CD4-positive, alpha-beta T cell treated with Interleukin-15 for 4 hours (primary cell): ENCODE measurements at regions not wholly inside any gene's neighbourhood (a gene's known extent, or its start where the extent isn't known, plus 50 kb on each side); places are given as distances from the start of the nearest gene placed in this dataset.
A peak's percentile ranks its signal among the peaks of the same experiment; 100 is the strongest.

Experiments used
- DNase-seq: peaks from one replicate; pipeline ENCODE4 v3.0.0-alpha.2; 2020; ENCODE audit warnings: low spot score

DNA sequence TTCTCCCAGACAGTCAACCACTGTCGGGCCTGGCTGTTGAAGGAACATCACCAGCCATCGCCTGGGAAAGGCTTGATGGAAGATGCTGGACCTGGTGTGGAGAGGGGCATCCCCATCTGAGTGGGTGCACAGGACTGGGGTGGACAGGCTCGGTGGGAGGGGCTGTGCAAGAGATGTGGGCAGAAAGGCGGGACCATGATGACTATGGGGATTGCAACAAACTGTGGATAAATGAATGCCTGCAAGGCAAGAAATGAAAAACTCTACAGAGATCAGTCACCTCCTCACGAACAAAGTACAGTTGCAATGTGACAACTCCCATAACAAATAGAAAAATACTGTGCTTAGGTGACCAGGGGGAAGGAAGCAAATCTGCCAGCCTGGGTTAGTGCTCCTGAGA is 171.9 kb upstream of the GPR12 start:
- no peak for DNase-seq

GRCh38 chr13:26929971-26930730 is 169.6 kb upstream of the GPR12 start:
- DNase-seq, result peak; percentile 65

- no peak for DNase-seq
These were observed 166.9 kb upstream of the GPR12 start for GRCh38 chr13:26927511-26927910.

DNA sequence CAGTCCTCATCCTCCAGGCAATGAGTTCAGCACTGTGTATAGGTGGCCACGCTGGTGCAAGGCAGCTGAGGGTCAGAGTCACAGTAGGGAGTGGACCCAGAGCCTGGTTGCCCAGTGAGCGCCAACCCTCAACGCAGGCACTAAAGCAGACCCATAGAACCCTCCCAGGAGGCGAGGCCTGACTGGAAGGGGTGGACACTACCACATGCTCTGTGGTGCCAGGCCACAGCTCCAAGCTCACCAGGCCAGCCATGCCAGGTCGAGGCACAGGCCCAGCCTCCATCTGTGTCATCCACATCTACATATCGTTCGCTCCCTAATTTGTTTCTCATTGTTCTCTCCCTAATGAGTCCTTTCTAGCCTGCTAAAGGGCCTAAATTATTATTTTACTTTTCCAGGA is 165.8 kb upstream of the GPR12 start:
- no peak for DNase-seq

DNA sequence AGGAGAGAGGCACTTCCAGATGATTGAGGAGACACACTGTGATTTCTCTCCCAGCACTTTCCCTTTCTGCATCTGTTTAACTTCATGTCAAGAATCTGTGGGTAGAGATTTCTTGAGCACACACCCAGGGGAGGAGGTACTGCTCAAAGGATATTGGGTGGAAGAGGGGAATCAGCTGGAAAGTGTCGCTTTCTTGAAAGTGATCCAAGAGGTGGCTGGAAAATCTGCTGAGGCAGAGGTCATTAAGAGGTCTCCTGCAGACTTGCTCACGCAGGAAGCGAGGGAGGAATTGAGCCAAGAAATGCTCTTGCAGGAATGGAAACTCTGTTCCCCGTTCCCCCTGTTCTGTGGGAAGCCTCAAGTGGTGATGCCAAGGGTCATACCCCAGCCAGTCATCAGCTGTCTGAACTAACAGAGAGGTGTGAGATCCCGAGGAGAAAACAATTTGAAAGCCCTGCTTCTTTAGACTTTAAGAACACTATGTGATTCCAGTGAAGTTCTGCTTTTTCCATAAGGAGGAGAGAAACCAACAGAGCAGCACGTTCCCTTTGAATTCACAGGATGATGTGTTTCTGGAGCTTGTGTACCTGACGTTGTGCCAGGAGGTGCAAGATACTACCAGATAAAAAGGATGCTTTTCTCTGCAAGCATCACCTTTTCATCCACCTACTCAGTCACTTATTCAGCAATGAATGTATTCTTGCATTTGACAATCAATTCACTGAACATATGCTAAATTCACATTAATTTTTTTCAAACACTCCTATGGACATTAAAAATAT is 163.4 kb upstream of the GPR12 start:
- no peak for DNase-seq

GRCh38 chr13:26921918-26922317 is 161.3 kb upstream of the GPR12 start:
- DNase-seq, result no peak

DNA sequence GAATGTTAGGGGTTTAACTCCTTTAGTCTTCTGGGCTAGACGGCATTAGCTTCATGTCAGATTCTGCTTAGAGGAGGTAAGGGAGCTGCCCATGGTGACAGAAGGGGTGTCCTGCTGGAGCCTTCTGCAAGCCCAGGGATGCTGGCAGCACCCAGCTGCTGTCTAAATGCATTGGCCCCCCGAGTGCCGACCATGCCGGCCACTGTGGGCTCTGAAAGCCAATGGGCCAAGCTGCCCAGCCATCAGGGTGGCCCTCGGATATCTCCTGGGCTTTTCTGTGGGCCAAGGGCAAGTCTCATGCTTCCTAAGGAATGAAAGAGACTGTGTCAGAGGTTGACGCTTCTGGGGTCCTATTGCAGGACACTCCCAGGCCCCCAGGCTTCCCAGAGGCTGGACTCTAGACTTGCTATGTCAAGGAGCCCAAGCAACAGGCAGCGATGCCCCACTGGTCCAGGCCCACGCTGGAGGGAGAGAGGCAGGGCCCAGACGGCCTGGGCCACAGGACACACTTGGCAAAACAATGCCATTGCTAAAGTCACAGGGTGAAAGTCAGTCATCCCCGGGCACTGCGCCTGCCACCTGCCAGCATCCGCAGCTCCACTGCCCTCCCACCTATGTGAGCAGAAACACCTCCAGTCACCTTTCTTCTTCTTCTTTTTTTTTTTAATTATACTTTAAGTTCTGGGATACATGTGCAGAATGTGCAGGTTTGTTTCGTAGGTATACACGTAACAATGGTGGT is 160.2 kb upstream of the GPR12 start:
- no peak for DNase-seq

DNA sequence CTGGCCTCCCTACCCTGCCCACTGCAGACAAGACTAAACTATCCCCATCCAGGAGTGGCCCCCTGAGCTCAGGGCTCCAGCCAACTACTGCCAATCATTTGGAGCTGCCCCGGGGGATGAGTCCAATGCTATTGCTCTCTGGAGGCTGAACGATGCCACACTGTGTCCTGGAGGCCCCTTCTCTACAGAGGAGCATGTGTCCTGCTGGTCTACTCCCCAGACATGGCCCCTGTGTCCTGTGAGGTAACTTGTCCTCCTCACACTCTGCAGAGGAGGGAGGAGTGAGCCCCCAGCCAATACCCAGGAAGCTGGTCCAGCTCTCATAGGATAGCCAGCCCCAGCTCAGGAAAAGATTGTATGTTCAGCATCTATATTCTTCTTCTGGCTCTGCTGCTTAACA is 159.1 kb upstream of the GPR12 start:
- DNase-seq, result no peak

DNA sequence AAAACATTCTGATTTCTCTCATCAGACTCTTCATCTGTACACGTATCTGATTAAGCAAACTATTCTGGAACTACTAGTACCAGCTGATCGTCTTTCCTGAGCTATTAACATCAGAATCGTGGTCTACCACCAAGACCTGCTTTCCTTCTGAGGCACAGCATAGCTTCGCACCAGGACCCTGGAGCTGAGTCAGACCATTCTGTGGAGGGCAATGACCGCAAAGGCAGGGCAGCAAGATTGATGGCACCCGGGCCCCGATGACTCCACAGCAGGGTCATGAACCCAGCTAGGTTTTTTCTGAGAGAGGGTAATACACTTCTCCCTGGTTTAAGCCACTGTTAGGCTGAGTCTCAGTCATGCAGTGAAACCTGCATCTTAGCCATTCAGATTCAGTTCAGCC is 158.7 kb upstream of the GPR12 start:
- no peak for DNase-seq

GRCh38 chr13:26914624-26915023 is 154.0 kb upstream of the GPR12 start:
- DNase-seq, result no peak

- no peak for DNase-seq
These were observed 153.6 kb upstream of the GPR12 start for GRCh38 chr13:26914148-26914547.

DNA sequence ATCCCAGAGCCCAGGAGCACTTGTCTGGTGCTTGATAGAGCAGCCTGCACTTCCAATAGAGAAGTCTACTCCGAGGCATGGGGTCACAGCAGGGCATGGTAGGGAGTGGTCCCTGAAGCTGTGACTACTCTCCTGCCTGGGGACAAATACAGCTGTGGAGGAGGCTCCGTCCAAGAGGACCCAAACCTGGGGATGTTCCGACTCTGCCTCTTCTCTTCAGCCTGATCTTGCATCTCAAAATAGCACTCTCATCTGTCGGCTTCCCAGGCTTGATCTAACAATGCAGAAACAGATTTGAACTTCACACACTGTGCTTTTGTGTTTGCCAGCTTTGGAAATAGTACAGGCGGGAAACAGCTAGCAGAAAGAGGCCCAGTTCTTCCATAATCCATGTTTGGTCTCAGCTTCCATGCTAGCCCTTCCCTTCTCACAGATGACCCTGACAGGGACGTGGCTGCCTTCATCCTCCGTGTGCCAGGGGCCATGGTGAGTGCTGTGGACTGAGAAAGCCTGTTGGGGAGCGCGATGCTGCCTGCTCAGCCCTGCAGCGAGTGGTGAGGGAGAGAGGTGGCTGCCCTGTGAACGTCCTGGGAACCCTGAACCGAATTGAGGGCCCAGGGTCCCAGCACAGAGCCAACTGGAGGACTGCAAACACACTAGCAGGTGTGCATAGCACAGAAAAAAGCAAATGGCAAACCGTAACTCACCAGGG is 150.3 kb upstream of the GPR12 start:
- DNase-seq, result no peak

DNA sequence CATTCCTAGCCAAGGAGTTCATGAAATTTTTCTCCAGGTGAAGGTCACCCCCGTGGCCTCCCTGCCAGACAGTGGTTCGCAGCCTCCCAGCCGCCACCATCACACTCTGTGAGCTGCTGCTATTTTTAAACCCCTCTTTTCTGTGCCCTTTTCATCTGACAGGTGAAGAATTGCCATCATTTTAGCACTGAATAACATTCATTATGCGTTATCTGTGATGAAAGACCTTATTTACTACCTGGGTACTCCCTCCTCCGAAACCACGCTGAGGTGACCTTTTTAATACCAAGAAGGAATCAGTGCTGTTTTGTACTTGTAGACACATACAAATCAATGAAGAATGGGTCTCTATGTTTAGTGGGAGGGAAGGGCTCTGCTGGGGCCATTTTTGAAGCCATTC is 148.9 kb upstream of the GPR12 start:
- DNase-seq, result no peak

GRCh38 chr13:26908126-26908525 is 147.5 kb upstream of the GPR12 start:
- no peak for DNase-seq

GRCh38 chr13:26899202-26899601 is 138.6 kb upstream of the GPR12 start:
- DNase-seq, result no peak

DNA sequence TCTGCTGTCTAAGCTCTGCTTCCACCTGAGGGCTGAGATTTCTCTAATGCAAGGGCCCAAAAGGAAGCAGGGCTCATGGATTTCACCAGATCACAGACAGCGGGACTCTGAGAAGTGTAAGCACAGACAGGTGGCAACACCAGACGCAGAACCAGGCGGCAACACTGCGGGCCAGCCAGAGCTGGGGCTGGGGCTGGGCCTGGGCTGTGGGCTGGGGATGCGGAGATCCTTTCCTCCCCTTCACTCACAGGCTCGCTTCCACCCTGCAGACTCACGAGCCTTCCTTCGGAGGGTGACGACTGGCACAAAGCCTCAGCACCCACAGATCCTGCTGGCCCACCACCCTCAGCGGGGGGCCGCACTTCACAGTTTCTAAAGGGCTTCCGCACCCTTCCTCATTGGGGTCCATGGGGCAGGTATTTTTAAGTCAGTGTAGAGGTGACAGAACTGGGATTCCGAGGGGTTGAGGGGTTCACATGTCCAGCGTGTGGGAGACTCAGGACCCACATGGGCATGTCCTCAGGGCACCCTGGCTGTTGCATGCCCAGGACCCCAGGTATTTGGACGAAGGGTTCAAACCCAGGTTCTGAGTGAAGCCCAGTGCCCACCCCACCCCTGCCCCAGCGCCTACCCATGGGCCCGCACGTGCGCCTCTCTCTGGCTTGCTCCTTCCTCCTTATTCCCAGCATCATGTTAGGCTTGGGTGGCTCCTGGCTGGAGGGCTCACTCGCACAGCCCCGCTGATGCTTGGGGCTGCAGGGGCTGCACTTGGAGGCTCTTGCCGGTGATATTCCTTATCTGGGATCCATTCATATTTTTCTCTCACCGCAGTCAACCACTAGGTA is 137.3 kb upstream of the GPR12 start:
- DNase-seq, result no peak

DNA sequence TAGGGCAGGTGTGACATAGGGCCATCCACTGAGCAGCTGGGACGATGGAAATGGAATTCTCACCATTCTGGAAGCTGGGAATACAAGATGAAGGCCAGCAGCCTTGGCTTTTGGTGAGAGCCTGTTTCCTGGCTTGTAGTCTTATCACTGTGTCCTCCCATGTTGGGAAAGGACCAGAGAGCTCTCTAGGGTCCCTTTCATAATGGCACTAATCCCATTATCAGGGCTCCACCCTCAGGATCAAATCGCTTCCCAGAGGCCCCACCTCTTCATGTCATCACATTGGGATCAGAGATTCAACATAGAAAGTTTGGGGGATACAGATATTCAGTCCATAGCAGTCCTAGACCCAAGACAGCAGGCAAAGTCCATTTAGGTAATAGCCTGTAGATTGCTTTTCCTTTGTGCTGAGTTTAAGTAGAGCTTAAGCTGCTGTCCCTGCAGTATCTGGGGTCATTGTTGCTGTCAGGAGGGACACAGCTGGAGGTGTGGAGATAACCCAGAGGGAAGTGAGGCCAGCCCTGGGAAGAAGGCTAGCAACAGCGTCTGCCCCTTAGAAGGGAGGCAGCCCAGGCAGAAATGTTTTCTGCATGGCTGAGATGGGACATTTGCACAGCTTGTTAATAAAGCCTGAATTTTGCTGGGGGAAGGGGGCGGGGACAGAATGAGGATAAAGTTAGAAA is 136.5 kb upstream of the GPR12 start:
- no peak for DNase-seq

DNA sequence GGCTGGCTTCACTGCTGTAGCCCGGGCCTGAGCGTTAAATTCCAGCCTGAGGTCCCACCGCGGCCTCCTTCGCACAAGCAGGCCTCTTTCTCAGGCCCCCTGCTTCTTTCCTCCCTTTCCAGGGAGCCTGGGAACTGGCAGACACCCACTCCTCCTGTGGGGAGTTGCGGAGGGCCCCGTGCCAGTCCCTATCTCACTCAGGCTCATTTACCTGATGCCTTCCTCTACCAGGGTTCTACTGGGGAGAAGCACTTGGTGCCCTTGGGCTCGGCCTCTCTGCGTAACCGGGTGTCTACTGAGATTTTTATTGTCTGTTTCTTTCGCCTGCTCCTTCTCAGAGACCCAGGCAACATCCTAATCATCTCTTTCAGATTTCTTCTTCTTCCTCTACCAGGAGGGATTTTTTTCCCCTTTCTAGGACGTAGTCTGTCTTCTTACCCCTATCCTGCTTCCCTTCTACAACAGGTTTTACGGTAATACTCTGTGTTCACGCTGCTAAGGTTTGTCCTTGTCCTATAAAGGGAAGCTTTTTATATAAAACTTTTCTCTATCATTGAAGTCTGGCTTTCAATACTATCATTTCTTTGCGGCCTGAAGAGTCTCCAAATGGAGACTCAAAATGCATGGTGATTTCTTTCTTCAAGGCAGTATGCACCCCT is 135.4 kb upstream of the GPR12 start:
- DNase-seq, result no peak

GRCh38 chr13:26895081-26895807 is 134.7 kb upstream of the GPR12 start:
- no peak for DNase-seq

DNA sequence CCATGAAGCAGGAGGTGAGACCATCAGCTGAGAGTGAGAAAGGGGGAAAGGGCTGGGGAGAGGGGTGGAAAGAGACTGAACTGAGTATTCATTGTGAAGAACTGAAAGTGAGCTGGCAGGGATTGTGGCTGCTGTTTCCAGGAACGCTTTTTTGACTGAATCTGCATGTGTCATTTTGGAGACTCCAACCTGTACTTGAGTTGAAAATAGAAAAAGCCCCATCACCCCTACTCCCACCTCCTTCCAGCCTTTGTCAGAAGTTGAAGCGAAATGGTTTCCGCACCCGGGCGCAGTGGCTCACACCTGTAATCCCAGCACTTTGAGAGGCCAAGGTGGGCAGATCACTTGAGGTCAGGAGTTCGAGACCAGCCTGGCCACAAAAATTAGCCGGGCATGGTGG is 128.0 kb upstream of the GPR12 start:
- no peak for DNase-seq
